ENCODE measurements at regions not wholly inside any gene's neighbourhood (a gene's known extent, or its start where the extent isn't known, plus 50 kb on each side); places are given as distances from the start of the nearest gene placed in this dataset.
A peak's percentile ranks its signal among the peaks of the same experiment; 100 is the strongest.

DNA sequence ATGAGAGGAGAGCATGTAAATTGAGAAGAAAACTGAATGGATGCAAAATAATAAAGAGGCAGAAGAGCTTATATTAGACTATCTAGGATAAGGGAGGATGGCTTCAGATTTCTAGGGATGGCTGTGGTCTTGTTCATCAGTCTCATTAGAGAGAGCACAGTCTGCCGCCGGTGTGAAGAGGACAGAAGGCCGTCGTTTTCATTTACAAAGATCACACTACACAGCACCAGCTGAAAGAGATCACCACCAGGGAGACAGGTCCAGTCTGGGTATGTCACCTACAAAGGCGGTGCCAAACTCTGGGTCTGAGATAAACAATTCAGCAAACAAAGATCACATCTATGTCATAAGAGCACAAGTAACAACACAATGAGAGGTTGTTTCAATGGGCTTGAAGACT lies 1222.3 kb upstream of the SLC10A2 start:
- H2BK12ac ChIP-seq (ENCODE audit: low read depth, low read length): no peak overlapping the region
- H3K4me2 ChIP-seq (ENCODE audit: insufficient read depth in 1 of 2, low read depth in 2 of 2, low read length in 2 of 2): no peak overlapping the region
- no peak overlapping the region for H3K27ac ChIP-seq (ENCODE audit: low read depth, low read length)
- no peak for DNase-seq (ENCODE audit: low read depth in 1 of 2, low spot score in 2 of 2)
- H2BK5ac ChIP-seq (ENCODE audit: low read depth, low read length): no peak overlapping the region
- H3K14ac ChIP-seq (ENCODE audit: insufficient read length): no peak overlapping the region
- H4K20me1 ChIP-seq (replicated peaks in 1 of 2; ENCODE audit: control insufficient read depth in 1 of 2, insufficient read depth in 2 of 2, low read length in 2 of 2): no peaks in the 10 kb centered on the region
- H2BK15ac ChIP-seq (ENCODE audit: low read length): no peak overlapping the region
- no peak overlapping the region for H2AK5ac ChIP-seq (ENCODE audit: low read depth, low read length)
- no peak overlapping the region for H2BK120ac ChIP-seq (replicated peaks; ENCODE audit: low read depth, low read length)
- no peaks in the 10 kb centered on the region for H3K79me1 ChIP-seq (ENCODE audit: low read depth, low read length)
- no peaks in the 10 kb centered on the region for H3K27me3 ChIP-seq (replicated peaks in 1 of 4; ENCODE audit: control insufficient read depth in 3 of 4, extremely low read depth in 1 of 4, insufficient read depth in 3 of 4, low read length in 3 of 4)
- no peak overlapping the region for H3K9ac ChIP-seq (replicated peaks in 1 of 4; ENCODE audit: extremely low read depth in 1 of 4, low read depth in 3 of 4, low read length in 3 of 4)
- no peak overlapping the region for H3K23ac ChIP-seq (ENCODE audit: insufficient read length)
- no peak overlapping the region for H3K4me3 ChIP-seq (ENCODE audit: extremely low read depth in 1 of 4, insufficient read depth in 2 of 4, low read depth in 3 of 4, low read length in 4 of 4)
- no peaks in the 10 kb centered on the region for H3K36me3 ChIP-seq (ENCODE audit: control insufficient read depth in 2 of 4, insufficient read depth in 4 of 4, low read length in 3 of 4)
- no peaks in the 10 kb centered on the region for H3K79me2 ChIP-seq (ENCODE audit: control insufficient read depth in 1 of 2, insufficient read depth in 2 of 2, low read length in 2 of 2)
- H3K9me3 ChIP-seq (ENCODE audit: insufficient read depth in 2 of 2, low read depth in 1 of 2, low read length in 1 of 2): no peaks in the 10 kb centered on the region
- no peak overlapping the region for H4K8ac ChIP-seq (ENCODE audit: extremely low read depth, insufficient read depth, low read length)
- H3K4ac ChIP-seq (replicated peaks; ENCODE audit: insufficient read length, low read depth, low read length): no peak overlapping the region
- WGBS, 2 experiments (ENCODE audit: extremely low coverage in 1 of 2, insufficient coverage in 1 of 2, insufficient read length in 1 of 2, insufficient replicate concordance in 2 of 2, low coverage in 1 of 2, low lambda C conversion rate in 2 of 2, missing lambda C conversion rate in 1 of 2): 90% methylated on average over 5 of the region's 5 CpGs; no CpG with 5 or more reads in 1 of the 2 experiments
- H2BK20ac ChIP-seq (ENCODE audit: low read length): no peak overlapping the region
- H4K5ac ChIP-seq (ENCODE audit: insufficient read length, low read depth, low read length): no peak overlapping the region
- no peak overlapping the region for H4K91ac ChIP-seq (replicated peaks; ENCODE audit: insufficient read length, low read length)
- H2AFZ ChIP-seq (ENCODE audit: low read length): peak overlapping the region; percentile 62; the same call in 1 of the 2 replicates
- no peak for FAIRE-seq
- no peaks in the 10 kb centered on the region for H3K23me2 ChIP-seq (ENCODE audit: low read depth, low read length)
- no peak overlapping the region for H3K56ac ChIP-seq (replicated peaks; ENCODE audit: insufficient read length, low read depth, low read length)
- CTCF ChIA-PET (ENCODE audit: partially characterized antibody): no interaction called here
- POLR2A ChIA-PET (ENCODE audit: partially characterized antibody): no interaction called here
- H3K4me1 ChIP-seq (replicated peaks in 1 of 4; ENCODE audit: control insufficient read depth in 3 of 4, insufficient read depth in 4 of 4, low read length in 3 of 4): peaks cover 0 to 2% (median 0%) of the 10 kb centered on the region in 4 experiments; a peak in 2 of 7 replicates
- H3K18ac ChIP-seq (ENCODE audit: extremely low read depth, low read length): no peak overlapping the region
- no peak for TF ChIP-seq NANOG (IDR thresholded peaks at IDR 0.05; ENCODE audit: insufficient read depth, low read depth, low read length, poor library complexity, severe bottlenecking)
- TF ChIP-seq, protein P1, sequence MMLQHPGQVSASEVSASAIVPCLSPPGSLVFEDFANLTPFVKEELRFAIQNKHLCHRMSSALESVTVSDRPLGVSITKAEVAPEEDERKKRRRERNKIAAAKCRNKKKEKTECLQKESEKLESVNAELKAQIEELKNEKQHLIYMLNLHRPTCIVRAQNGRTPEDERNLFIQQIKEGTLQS (IDR thresholded peaks at IDR 0.05; ENCODE audit: insufficient read depth, low read depth, low read length): no peak
- TF ChIP-seq SRF (IDR thresholded peaks at IDR 0.05; ENCODE audit: low read depth, low read length): no peak
- TF ChIP-seq GTF2F1 (IDR thresholded peaks at IDR 0.05; ENCODE audit: borderline replicate concordance, low read depth, low read length): no peak
- no peak for TF ChIP-seq GABPA (IDR thresholded peaks at IDR 0.05; ENCODE audit: borderline replicate concordance, insufficient read depth, low read length)
- TF ChIP-seq TAF7 (optimal IDR thresholded peaks at IDR 0.05; ENCODE audit: borderline replicate concordance, low read depth, low read length): no peak
- TF ChIP-seq POU5F1 (IDR thresholded peaks at IDR 0.05; ENCODE audit: low read depth, low read length): no peak
- no peak for TF ChIP-seq EGR1 (IDR thresholded peaks at IDR 0.05; ENCODE audit: borderline replicate concordance, low read depth, low read length)
- TF ChIP-seq SAP30 (IDR thresholded peaks at IDR 0.05; ENCODE audit: insufficient read depth, insufficient replicate concordance, low read length): no peak
- no peak for TF ChIP-seq HDAC2 (IDR thresholded peaks at IDR 0.05; ENCODE audit: borderline replicate concordance in 1 of 2, low read depth in 2 of 2, low read length in 2 of 2)
- TF ChIP-seq HDAC6 (IDR thresholded peaks at IDR 0.05; ENCODE audit: low read depth, low read length): no peak
- no peak for TF ChIP-seq BCL11A (IDR thresholded peaks at IDR 0.05; ENCODE audit: low read depth in 2 of 2, low read length in 2 of 2)
- TF ChIP-seq, protein P2, sequence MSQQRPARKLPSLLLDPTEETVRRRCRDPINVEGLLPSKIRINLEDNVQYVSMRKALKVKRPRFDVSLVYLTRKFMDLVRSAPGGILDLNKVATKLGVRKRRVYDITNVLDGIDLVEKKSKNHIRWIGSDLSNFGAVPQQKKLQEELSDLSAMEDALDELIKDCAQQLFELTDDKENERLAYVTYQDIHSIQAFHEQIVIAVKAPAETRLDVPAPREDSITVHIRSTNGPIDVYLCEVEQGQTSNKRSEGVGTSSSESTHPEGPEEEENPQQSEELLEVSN (IDR thresholded peaks at IDR 0.05): no peak
